ENCODE measurements at regions not wholly inside any gene's neighbourhood (a gene's known extent, or its start where the extent isn't known, plus 50 kb on each side); places are given as distances from the start of the nearest gene placed in this dataset.
"Not testable (repeated sequence)": the region's sequence is repeated elsewhere in the genome, so short reads cannot be mapped to it uniquely, and the experiment has no call there.

- H3K27me3 ChIP-seq (ENCODE audit: control insufficient read depth in 1 of 2, insufficient read depth in 2 of 2, low read length in 2 of 2); H3K9ac ChIP-seq (ENCODE audit: low read length in 2 of 2); H3K4me3 ChIP-seq (ENCODE audit: low read length in 2 of 2); H3K27ac ChIP-seq (ENCODE audit: low read length); H3K36me3 ChIP-seq (ENCODE audit: control insufficient read depth in 2 of 2, insufficient read depth in 2 of 2, low read length in 2 of 2); H3K4me1 ChIP-seq (ENCODE audit: control insufficient read depth, insufficient read depth, low read length); H3K9me3 ChIP-seq (ENCODE audit: control insufficient read depth in 2 of 2, low read length in 2 of 2): not testable (repeated sequence)
Measured at GRCh38 chr2:8446751-8447150, 235.1 kb upstream of the ID2 start.

DNA sequence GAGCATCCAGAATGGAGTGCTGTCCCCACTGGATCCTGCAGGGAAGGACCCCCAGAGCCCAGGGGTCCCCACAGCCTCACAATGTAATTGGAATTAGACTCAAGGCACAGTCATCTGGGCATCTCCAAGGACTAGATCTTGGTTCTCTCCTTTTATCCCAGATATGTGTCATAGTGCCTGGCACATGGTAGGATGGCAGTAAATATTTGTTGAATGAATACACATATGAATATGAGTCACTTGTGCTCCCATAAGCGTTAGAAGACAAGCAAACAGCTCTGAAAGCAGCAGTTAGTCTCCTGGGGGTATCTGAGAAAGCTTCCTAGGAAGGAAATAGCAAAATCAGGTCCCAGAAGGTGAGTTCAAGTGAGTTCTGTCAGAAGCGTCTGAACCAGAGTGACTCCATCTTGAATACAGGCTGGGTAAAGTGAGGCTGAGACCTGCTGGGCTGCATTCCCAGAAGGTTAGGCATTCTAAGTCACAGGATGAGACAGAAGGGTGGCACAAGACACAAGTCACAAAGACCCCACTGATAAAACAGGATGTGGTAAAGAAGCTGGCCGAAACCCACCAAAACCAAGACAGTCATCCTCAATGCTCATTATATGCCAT lies 234.1 kb upstream of the ID2 start:
- no peaks in the 10 kb centered on the region for H3K4me1 ChIP-seq (ENCODE audit: control insufficient read depth, insufficient read depth, low read length)

GRCh38 chr2:8448824-8449556 lies 232.9 kb upstream of the ID2 start:
- no peaks in the 10 kb centered on the region for H3K4me1 ChIP-seq (ENCODE audit: control insufficient read depth, insufficient read depth, low read length)
- H3K27ac ChIP-seq (ENCODE audit: low read length): no peak overlapping the region
- H3K9me3 ChIP-seq (ENCODE audit: control insufficient read depth in 2 of 2, low read length in 2 of 2): no peaks in the 10 kb centered on the region
- no peak overlapping the region for H3K4me3 ChIP-seq (ENCODE audit: low read length in 2 of 2)
- no peaks in the 10 kb centered on the region for H3K27me3 ChIP-seq (ENCODE audit: control insufficient read depth in 1 of 2, insufficient read depth in 2 of 2, low read length in 2 of 2)
- no peak overlapping the region for H3K9ac ChIP-seq (ENCODE audit: low read length in 2 of 2)
- H3K36me3 ChIP-seq (ENCODE audit: control insufficient read depth in 2 of 2, insufficient read depth in 2 of 2, low read length in 2 of 2): no peaks in the 10 kb centered on the region

More for the DNA sequence above, 234.1 kb upstream of the ID2 start:
- H3K9me3 ChIP-seq (ENCODE audit: control insufficient read depth in 2 of 2, low read length in 2 of 2): no peaks in the 10 kb centered on the region
- H3K27ac ChIP-seq (ENCODE audit: low read length): no peak overlapping the region
- H3K9ac ChIP-seq (ENCODE audit: low read length in 2 of 2): no peak overlapping the region
- no peaks in the 10 kb centered on the region for H3K27me3 ChIP-seq (ENCODE audit: control insufficient read depth in 1 of 2, insufficient read depth in 2 of 2, low read length in 2 of 2)
- H3K4me3 ChIP-seq (ENCODE audit: low read length in 2 of 2): no peak overlapping the region
- H3K36me3 ChIP-seq (ENCODE audit: control insufficient read depth in 2 of 2, insufficient read depth in 2 of 2, low read length in 2 of 2): no peaks in the 10 kb centered on the region

DNA sequence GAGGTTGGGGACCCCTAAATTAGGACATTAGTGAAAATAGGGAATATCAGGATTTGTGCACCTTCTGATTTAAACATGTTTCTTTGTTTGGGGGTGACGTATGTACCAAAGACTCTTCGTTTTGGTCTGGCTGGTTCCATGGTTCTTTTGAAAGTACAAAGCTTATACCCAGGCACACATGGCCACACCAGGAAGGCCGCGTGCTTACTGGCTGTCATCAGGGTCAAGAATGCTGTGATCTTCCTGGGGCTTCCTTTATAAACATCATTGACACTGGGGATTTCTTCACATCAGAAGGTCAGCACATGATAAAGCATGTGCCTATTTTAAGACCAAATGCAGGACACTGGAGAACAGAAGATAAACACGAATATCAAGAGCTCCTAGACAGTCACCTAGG lies 230.6 kb upstream of the ID2 start:
- no peaks in the 10 kb centered on the region for H3K36me3 ChIP-seq (ENCODE audit: control insufficient read depth in 2 of 2, insufficient read depth in 2 of 2, low read length in 2 of 2)
- H3K27ac ChIP-seq (ENCODE audit: low read length): no peak overlapping the region
- H3K9ac ChIP-seq (ENCODE audit: low read length in 2 of 2): no peak overlapping the region
- no peaks in the 10 kb centered on the region for H3K4me1 ChIP-seq (ENCODE audit: control insufficient read depth, insufficient read depth, low read length)
- H3K27me3 ChIP-seq (ENCODE audit: control insufficient read depth in 1 of 2, insufficient read depth in 2 of 2, low read length in 2 of 2): peaks cover 0 to 5% of the 10 kb centered on the region in 2 donors
- H3K9me3 ChIP-seq (ENCODE audit: control insufficient read depth in 2 of 2, low read length in 2 of 2): no peaks in the 10 kb centered on the region
- no peak overlapping the region for H3K4me3 ChIP-seq (ENCODE audit: low read length in 2 of 2)

DNA sequence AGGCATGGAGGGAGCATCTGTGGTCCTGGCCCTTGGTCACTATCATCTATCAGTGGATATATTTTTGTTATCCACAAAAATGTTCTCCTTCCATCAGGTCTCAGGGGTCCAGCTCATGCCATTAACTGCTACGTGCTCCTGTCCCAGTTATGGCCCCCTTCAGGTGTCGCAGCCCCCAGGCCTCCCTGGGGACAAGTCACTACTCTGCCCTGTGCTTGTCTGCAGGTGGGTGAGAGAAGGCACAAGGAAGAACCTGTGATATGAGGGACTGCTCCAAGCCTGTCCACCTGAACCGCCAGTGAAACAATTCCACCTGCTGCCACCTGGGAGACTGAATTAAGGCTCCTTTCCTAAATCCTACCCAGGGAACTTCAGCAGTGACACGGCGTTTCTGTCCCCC lies 229.6 kb upstream of the ID2 start:
- Histone ChIP-seq H3K36me3 (ENCODE audit: control insufficient read depth in 2 of 2, insufficient read depth in 2 of 2, low read length in 2 of 2) (no peaks in the 10 kb centered on the region), H3K4me3 (ENCODE audit: low read length in 2 of 2) (no peak overlapping the region), H3K9me3 (ENCODE audit: control insufficient read depth in 2 of 2, low read length in 2 of 2) (no peaks in the 10 kb centered on the region), H3K9ac (ENCODE audit: low read length in 2 of 2) (no peak overlapping the region), H3K4me1 (ENCODE audit: control insufficient read depth, insufficient read depth, low read length) (no peaks in the 10 kb centered on the region), H3K27me3 (ENCODE audit: control insufficient read depth in 1 of 2, insufficient read depth in 2 of 2, low read length in 2 of 2) (peaks cover 0 to 11% of the 10 kb centered on the region in 2 donors), H3K27ac (ENCODE audit: low read length) (no peak overlapping the region)

DNA sequence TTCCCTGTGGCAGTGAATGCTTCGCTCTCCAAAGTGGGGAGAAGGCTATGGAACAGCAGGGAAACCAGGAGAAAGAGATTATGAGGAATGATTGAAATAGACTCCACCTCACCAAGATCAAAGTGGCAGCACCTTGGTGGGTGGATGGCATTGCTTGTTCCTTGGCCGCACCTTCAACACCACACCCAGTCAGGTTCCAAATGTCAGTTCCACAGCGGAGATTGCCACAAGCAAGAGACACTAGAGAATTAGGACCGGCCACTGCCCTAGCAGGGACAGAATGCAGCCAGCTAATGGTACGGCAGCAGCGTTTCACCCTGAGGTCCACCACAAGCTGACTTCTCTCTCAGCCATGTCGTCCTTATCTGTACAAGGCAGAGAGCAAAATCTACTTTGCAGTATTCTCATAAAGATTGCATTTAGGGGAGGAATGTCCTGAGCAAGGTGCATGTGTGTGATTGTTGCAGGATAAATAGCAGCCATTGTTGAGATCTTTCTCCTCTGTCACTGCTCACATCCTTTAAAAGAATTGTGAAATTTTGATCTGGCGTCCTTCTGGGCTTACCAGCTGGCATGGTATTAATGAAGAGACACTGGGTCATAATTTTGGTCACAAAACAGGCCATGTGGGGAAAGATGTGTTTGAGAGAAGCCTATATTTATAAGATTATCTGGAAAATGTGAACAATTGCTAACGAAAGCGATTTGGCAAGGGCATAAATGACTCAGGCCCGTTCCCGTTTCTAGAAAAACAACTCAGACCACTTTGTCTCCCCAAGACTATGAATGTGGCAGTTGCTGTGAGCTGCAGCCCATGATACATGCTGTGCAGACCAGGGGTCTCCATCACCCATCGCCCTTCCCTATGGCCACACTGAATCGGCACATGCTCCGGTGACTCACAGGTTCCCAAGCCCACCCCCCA lies 228.6 kb upstream of the ID2 start:
- no peaks in the 10 kb centered on the region for H3K4me1 ChIP-seq (ENCODE audit: control insufficient read depth, insufficient read depth, low read length)
- no peaks in the 10 kb centered on the region for H3K9me3 ChIP-seq (ENCODE audit: control insufficient read depth in 2 of 2, low read length in 2 of 2)
- no peak overlapping the region for H3K27ac ChIP-seq (ENCODE audit: low read length)
- no peak overlapping the region for H3K9ac ChIP-seq (ENCODE audit: low read length in 2 of 2)
- H3K4me3 ChIP-seq (ENCODE audit: low read length in 2 of 2): no peak overlapping the region
- no peaks in the 10 kb centered on the region for H3K36me3 ChIP-seq (ENCODE audit: control insufficient read depth in 2 of 2, insufficient read depth in 2 of 2, low read length in 2 of 2)
- H3K27me3 ChIP-seq (ENCODE audit: control insufficient read depth in 1 of 2, insufficient read depth in 2 of 2, low read length in 2 of 2): peaks cover 0 to 11% of the 10 kb centered on the region in 2 donors

DNA sequence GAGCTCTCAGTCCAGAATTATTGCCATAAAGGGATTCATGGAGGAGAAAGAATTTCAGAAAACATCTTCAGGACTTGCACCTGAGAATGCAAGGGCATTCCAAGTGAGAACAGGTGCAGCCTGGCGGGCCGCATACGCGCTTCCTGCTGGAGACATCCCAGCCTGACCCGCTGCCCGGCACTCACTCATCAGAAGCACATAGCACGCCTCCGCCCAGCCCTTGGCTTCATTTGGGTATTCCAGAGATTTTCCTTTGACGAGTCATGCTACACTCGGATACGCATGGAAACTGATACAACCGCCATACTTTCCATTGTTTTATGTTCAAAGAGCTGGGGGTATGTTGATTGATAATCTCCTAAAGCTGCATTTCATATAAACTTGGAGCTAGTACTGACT lies 228.0 kb upstream of the ID2 start:
- Histone ChIP-seq H3K27me3 (ENCODE audit: control insufficient read depth in 1 of 2, insufficient read depth in 2 of 2, low read length in 2 of 2) (peaks cover 2 to 11% of the 10 kb centered on the region in 2 donors), H3K27ac (ENCODE audit: low read length) (no peak overlapping the region), H3K9me3 (ENCODE audit: control insufficient read depth in 2 of 2, low read length in 2 of 2) (no peaks in the 10 kb centered on the region), H3K36me3 (ENCODE audit: control insufficient read depth in 2 of 2, insufficient read depth in 2 of 2, low read length in 2 of 2) (no peaks in the 10 kb centered on the region), H3K9ac (ENCODE audit: low read length in 2 of 2) (no peak overlapping the region), H3K4me1 (ENCODE audit: control insufficient read depth, insufficient read depth, low read length) (no peaks in the 10 kb centered on the region), H3K4me3 (ENCODE audit: low read length in 2 of 2) (no peak overlapping the region)

GRCh38 chr2:8454797-8455196 lies 227.1 kb upstream of the ID2 start:
- H3K9ac ChIP-seq (ENCODE audit: low read length in 2 of 2): no peak overlapping the region
- H3K4me3 ChIP-seq (ENCODE audit: low read length in 2 of 2): no peak overlapping the region
- H3K27me3 ChIP-seq (ENCODE audit: control insufficient read depth in 1 of 2, insufficient read depth in 2 of 2, low read length in 2 of 2): peaks cover 2 to 11% of the 10 kb centered on the region in 2 donors
- no peak overlapping the region for H3K27ac ChIP-seq (ENCODE audit: low read length)
- no peaks in the 10 kb centered on the region for H3K36me3 ChIP-seq (ENCODE audit: control insufficient read depth in 2 of 2, insufficient read depth in 2 of 2, low read length in 2 of 2)
- H3K4me1 ChIP-seq (ENCODE audit: control insufficient read depth, insufficient read depth, low read length): no peaks in the 10 kb centered on the region
- no peaks in the 10 kb centered on the region for H3K9me3 ChIP-seq (ENCODE audit: control insufficient read depth in 2 of 2, low read length in 2 of 2)

DNA sequence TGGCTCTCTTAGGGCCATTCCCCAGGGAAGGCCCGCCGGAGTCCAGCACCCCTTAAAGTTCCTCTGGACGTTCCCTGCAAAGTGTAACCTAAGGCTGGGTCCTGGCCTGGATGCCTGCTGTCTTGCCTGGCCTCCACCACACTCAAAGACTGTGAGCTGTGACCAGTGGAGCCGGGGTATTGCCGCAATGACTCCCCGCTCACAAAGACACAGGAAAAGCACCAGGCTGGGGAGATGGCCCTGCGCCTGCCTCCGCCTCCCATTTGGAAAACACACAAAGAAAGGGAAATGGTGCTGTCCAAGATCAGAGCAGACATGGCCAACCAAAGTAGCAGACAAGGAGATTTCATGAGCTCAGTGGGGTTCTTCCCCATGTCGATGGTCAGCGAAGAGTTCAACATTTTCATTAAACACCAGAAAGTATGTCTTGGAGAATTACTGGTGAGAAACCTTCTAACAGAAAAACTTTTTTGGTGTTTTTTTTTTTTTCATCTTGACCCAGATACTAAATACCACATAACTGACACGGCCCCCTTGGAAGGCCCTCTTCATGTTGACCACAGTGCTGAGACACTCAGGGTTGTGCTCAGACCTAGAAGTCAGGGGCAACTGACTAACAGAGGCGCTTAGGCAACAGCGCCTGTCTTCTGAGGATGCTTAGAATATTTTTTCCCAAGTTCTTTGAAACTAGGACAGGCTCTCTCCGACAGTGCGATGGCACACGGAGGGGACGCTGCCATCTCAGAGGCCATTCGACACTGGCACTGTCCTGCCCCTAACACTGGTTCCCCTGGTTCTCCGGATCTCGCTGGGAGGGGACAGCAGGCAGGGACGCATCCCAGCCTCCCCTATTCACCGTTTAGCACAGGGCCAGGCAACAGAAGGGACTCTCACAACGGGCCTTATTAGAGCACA lies 226.4 kb upstream of the ID2 start:
- peaks cover 2 to 11% of the 10 kb centered on the region in 2 donors for H3K27me3 ChIP-seq (ENCODE audit: control insufficient read depth in 1 of 2, insufficient read depth in 2 of 2, low read length in 2 of 2)
- H3K36me3 ChIP-seq (ENCODE audit: control insufficient read depth in 2 of 2, insufficient read depth in 2 of 2, low read length in 2 of 2): no peaks in the 10 kb centered on the region
- no peaks in the 10 kb centered on the region for H3K4me1 ChIP-seq (ENCODE audit: control insufficient read depth, insufficient read depth, low read length)
- H3K27ac ChIP-seq (ENCODE audit: low read length): no peak overlapping the region
- no peaks in the 10 kb centered on the region for H3K9me3 ChIP-seq (ENCODE audit: control insufficient read depth in 2 of 2, low read length in 2 of 2)
- H3K9ac ChIP-seq (ENCODE audit: low read length in 2 of 2): no peak overlapping the region
- H3K4me3 ChIP-seq (ENCODE audit: low read length in 2 of 2): no peak overlapping the region

Measured in stomach smooth muscle (tissue), 2 donors.